GM10266 (cell line): ENCODE measurements at regions not wholly inside any gene's neighbourhood (a gene's known extent, or its start where the extent isn't known, plus 50 kb on each side); places are given as distances from the start of the nearest gene placed in this dataset.
"Not testable (repeated sequence)": the region's sequence is repeated elsewhere in the genome, so short reads cannot be mapped to it uniquely, and the experiment has no call there.

ENCODE experiments used
- DNase-seq: peaks from one replicate; pipeline ENCODE4 v3.0.0; 2012; ENCODE audit errors: extremely low spot score
- TF ChIP-seq, protein P1 (sequence below): IDR thresholded peaks from 2 replicates; pipeline ENCODE4 v1.5.1; 2012; ENCODE audit warnings: mild to moderate bottlenecking, low read depth; ENCODE audit not compliant: control insufficient read depth, insufficient read depth; ENCODE audit errors: missing control alignments

GRCh38 chr10:81213370-81213769 is 661.6 kb upstream of the NRG3 start:
- no peak for DNase-seq
- TF ChIP-seq, protein P1, sequence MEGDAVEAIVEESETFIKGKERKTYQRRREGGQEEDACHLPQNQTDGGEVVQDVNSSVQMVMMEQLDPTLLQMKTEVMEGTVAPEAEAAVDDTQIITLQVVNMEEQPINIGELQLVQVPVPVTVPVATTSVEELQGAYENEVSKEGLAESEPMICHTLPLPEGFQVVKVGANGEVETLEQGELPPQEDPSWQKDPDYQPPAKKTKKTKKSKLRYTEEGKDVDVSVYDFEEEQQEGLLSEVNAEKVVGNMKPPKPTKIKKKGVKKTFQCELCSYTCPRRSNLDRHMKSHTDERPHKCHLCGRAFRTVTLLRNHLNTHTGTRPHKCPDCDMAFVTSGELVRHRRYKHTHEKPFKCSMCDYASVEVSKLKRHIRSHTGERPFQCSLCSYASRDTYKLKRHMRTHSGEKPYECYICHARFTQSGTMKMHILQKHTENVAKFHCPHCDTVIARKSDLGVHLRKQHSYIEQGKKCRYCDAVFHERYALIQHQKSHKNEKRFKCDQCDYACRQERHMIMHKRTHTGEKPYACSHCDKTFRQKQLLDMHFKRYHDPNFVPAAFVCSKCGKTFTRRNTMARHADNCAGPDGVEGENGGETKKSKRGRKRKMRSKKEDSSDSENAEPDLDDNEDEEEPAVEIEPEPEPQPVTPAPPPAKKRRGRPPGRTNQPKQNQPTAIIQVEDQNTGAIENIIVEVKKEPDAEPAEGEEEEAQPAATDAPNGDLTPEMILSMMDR = no peak

DNA sequence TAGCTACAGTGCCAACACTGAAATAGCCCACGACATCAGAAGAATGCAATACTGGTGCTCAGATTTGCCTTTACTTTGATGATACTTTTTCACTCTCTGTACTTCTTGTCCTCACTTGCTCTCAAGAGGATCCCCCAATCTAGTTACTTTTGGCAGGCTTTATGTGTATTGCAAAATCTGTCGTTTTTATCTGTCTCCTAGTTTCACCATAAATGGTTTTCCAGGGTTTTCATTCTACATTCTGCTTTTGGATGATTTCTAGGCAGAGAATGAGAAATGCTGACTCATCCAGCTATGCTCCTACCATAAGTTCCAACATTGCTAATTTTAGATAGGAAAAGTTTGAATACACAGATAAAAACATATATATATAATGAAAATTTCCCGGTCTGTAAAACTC is 659.5 kb upstream of the NRG3 start:
- DNase-seq = no peak
- TF ChIP-seq, protein P1 = no peak

DNA sequence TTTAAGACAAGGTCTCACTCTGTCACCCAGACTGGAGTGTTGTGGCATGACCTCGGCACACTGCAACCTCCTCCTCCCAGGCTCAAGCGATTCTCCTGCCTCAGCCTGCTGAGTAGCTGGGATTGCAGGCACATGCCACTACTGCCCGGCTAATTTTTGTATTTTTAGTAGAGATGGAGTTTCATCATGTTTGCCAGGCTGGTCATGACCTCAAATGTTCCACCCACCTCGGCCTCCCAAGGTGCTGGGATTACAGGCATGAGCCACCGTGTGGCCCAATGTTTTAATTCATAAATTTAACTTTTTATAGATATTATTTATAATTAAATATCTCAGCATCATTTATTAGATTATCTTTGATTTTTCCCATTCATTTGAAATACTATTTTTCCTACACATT is 658.0 kb upstream of the NRG3 start:
- DNase-seq = no peak
- TF ChIP-seq, protein P1 = no peak

DNA sequence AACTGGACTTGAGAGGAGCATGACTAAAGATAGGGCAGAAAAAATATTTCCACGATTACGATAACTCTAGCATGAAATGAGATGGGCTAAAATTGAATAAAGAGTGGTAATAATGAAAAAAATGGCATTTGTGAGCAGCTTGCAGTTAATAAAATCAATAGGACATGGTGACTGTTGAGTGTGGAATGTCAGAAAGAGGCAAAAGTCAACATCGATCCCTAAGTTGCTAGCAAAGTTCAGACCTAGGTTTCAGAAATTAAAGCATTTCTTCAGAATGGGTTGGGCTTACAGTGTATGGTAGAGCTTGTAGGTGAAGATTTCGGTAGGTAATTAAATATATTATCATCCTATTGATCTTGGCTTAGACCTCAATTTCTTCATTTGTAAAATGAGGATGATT is 656.7 kb upstream of the NRG3 start:
- TF ChIP-seq, protein P1 = no peak
- no peak for DNase-seq

GRCh38 chr10:81219758-81220157 is 655.2 kb upstream of the NRG3 start:
- TF ChIP-seq, protein P1 = no peak
- DNase-seq = no peak

DNA sequence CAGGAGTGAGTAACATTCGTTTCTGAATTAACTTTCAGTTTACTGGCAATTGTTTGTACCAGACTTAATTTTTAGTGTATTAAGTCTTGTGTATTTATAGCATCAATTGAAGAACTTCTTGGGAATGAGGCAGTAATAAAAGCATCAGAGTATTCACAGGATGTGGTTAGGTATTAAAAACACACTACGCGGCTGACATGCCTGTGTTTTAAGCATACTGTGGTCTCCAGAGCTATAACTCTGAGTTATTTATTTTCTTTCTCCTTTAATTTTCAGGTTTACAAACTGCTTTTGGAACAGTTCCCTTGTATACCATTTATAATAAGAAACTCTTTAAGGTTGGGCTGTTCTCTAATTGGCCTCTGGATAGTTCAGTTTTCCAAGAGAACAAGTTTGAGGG is 626.1 kb upstream of the NRG3 start:
- no peak for DNase-seq
- TF ChIP-seq, protein P1 = no peak

GRCh38 chr10:81251457-81252115 is 623.4 kb upstream of the NRG3 start:
- TF ChIP-seq, protein P1 = no peak
- no peak for DNase-seq

DNA sequence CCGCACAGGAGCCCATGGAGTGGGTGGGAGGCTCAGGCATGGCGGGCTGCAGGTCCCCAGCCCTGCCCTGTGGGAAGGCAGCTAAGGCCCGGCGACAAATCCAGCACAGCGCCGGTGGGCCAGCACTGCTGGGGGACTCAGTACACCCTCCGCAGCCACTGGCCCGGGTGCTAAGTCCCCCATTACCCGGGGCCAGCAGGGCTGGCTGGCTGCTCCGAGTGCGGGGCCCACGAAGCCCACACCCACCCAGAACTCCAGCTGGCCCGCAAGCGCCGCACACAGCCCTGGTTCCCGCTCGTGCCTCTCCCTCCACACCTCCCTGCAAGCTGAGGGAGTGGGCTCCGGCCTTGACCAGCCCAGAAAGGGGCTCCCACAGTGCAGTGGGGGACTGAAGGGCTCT is 610.0 kb upstream of the NRG3 start:
- not testable (repeated sequence) for DNase-seq
